ENCODE measurements at regions not wholly inside any gene's neighbourhood (a gene's known extent, or its start where the extent isn't known, plus 50 kb on each side); places are given as distances from the start of the nearest gene placed in this dataset.

GRCh38 chr2:210792000-210792399, 235.6 kb downstream of the CPS1 start:
- no peaks in the 10 kb centered on the region for H3K4me1 ChIP-seq
- no peak for TF ChIP-seq Cebpa-rat (IDR thresholded peaks at IDR 0.05)
- no peak overlapping the region for H3K4me3 ChIP-seq
- H3K27me3 ChIP-seq: no peaks in the 10 kb centered on the region
- no peaks in the 10 kb centered on the region for H3K9me3 ChIP-seq (replicated peaks in 1 of 11)
- H4K20me1 ChIP-seq: no peaks in the 10 kb centered on the region
- H3K4me2 ChIP-seq: no peak overlapping the region
- no peaks in the 10 kb centered on the region for H3K36me3 ChIP-seq
- H3K27ac ChIP-seq: no peak overlapping the region
- H3K9ac ChIP-seq: no peak overlapping the region

- no peak overlapping the region for H3K4me3 ChIP-seq
- no peak overlapping the region for H3K9ac ChIP-seq
- no peak overlapping the region for H3K27ac ChIP-seq
- H3K36me3 ChIP-seq: no peaks in the 10 kb centered on the region
- H3K9me3 ChIP-seq (replicated peaks in 1 of 11): no peaks in the 10 kb centered on the region
- TF ChIP-seq Cebpa-rat (IDR thresholded peaks at IDR 0.05): no peak
- H3K4me2 ChIP-seq: no peak overlapping the region
- H4K20me1 ChIP-seq: no peaks in the 10 kb centered on the region
- no peaks in the 10 kb centered on the region for H3K4me1 ChIP-seq
- no peaks in the 10 kb centered on the region for H3K27me3 ChIP-seq
Measured at GRCh38 chr2:210795506-210795905, 239.1 kb downstream of the CPS1 start.

GRCh38 chr2:210798180-210798579, 241.8 kb downstream of the CPS1 start:
- Histone ChIP-seq H3K4me2 (no peak overlapping the region), H3K27me3 (no peaks in the 10 kb centered on the region), H3K4me1 (no peaks in the 10 kb centered on the region), H3K36me3 (no peaks in the 10 kb centered on the region), H3K9me3 (replicated peaks in 1 of 11) (no peaks in the 10 kb centered on the region), H3K4me3 (no peak overlapping the region), H3K27ac (no peak overlapping the region), H3K9ac (no peak overlapping the region), H4K20me1 (no peaks in the 10 kb centered on the region)
- TF ChIP-seq Cebpa-rat (IDR thresholded peaks at IDR 0.05): no peak

- H3K4me1 ChIP-seq: no peaks in the 10 kb centered on the region
- H3K9ac ChIP-seq: no peak overlapping the region
- H3K27ac ChIP-seq: no peak overlapping the region
- no peaks in the 10 kb centered on the region for H4K20me1 ChIP-seq
- no peak overlapping the region for H3K4me3 ChIP-seq
- no peak overlapping the region for H3K4me2 ChIP-seq
- no peaks in the 10 kb centered on the region for H3K9me3 ChIP-seq (replicated peaks in 1 of 11)
- no peaks in the 10 kb centered on the region for H3K27me3 ChIP-seq
- TF ChIP-seq Cebpa-rat (IDR thresholded peaks at IDR 0.05): no peak
- H3K36me3 ChIP-seq: no peaks in the 10 kb centered on the region
Measured at GRCh38 chr2:210814251-210815025, 258.0 kb downstream of the CPS1 start.

GRCh38 chr2:210816769-210817168, 260.4 kb downstream of the CPS1 start:
- H3K36me3 ChIP-seq: no peaks in the 10 kb centered on the region
- H3K4me3 ChIP-seq: no peak overlapping the region
- no peaks in the 10 kb centered on the region for H3K27me3 ChIP-seq
- H3K4me1 ChIP-seq: no peaks in the 10 kb centered on the region
- no peaks in the 10 kb centered on the region for H3K9me3 ChIP-seq (replicated peaks in 1 of 11)
- H3K4me2 ChIP-seq: no peak overlapping the region
- no peak for TF ChIP-seq Cebpa-rat (IDR thresholded peaks at IDR 0.05)
- H4K20me1 ChIP-seq: no peaks in the 10 kb centered on the region
- H3K27ac ChIP-seq: no peak overlapping the region
- no peak overlapping the region for H3K9ac ChIP-seq

GRCh38 chr2:210818473-210818872, 262.1 kb downstream of the CPS1 start:
- no peak overlapping the region for H3K27ac ChIP-seq
- no peak for TF ChIP-seq Cebpa-rat (IDR thresholded peaks at IDR 0.05)
- no peaks in the 10 kb centered on the region for H3K27me3 ChIP-seq
- no peaks in the 10 kb centered on the region for H3K36me3 ChIP-seq
- H3K4me3 ChIP-seq: no peak overlapping the region
- no peak overlapping the region for H3K9ac ChIP-seq
- H3K4me1 ChIP-seq: no peaks in the 10 kb centered on the region
- no peaks in the 10 kb centered on the region for H4K20me1 ChIP-seq
- H3K4me2 ChIP-seq: no peak overlapping the region
- no peaks in the 10 kb centered on the region for H3K9me3 ChIP-seq (replicated peaks in 1 of 11)

- H3K36me3 ChIP-seq: no peaks in the 10 kb centered on the region
- no peaks in the 10 kb centered on the region for H4K20me1 ChIP-seq
- H3K9me3 ChIP-seq (replicated peaks in 1 of 11): no peaks in the 10 kb centered on the region
- no peaks in the 10 kb centered on the region for H3K4me1 ChIP-seq
- TF ChIP-seq Cebpa-rat (IDR thresholded peaks at IDR 0.05): no peak
- H3K4me3 ChIP-seq: no peak overlapping the region
- H3K4me2 ChIP-seq: no peak overlapping the region
- H3K27ac ChIP-seq: no peak overlapping the region
- H3K9ac ChIP-seq: no peak overlapping the region
- H3K27me3 ChIP-seq: no peaks in the 10 kb centered on the region
Measured at GRCh38 chr2:210833403-210833802, 277.0 kb downstream of the CPS1 start.

GRCh38 chr2:210839034-210839433, 282.6 kb downstream of the CPS1 start:
- no peaks in the 10 kb centered on the region for H4K20me1 ChIP-seq
- H3K27me3 ChIP-seq: no peaks in the 10 kb centered on the region
- no peak overlapping the region for H3K27ac ChIP-seq
- H3K4me2 ChIP-seq: no peak overlapping the region
- no peaks in the 10 kb centered on the region for H3K4me1 ChIP-seq
- no peak overlapping the region for H3K4me3 ChIP-seq
- H3K36me3 ChIP-seq: no peaks in the 10 kb centered on the region
- no peak for TF ChIP-seq Cebpa-rat (IDR thresholded peaks at IDR 0.05)
- H3K9ac ChIP-seq: no peak overlapping the region
- no peaks in the 10 kb centered on the region for H3K9me3 ChIP-seq (replicated peaks in 1 of 11)

GRCh38 chr2:210839450-210839849, 283.1 kb downstream of the CPS1 start:
- Histone ChIP-seq H3K4me3 (no peak overlapping the region), H3K27me3 (no peaks in the 10 kb centered on the region), H3K36me3 (no peaks in the 10 kb centered on the region), H3K4me1 (no peaks in the 10 kb centered on the region), H3K27ac (no peak overlapping the region), H3K9ac (no peak overlapping the region), H4K20me1 (no peaks in the 10 kb centered on the region), H3K4me2 (no peak overlapping the region), H3K9me3 (replicated peaks in 1 of 11) (no peaks in the 10 kb centered on the region)
- TF ChIP-seq Cebpa-rat (IDR thresholded peaks at IDR 0.05): no peak

GRCh38 chr2:210842896-210843295, 286.5 kb downstream of the CPS1 start:
- H3K27ac ChIP-seq: no peak overlapping the region
- no peak overlapping the region for H3K4me2 ChIP-seq
- no peak overlapping the region for H3K4me3 ChIP-seq
- no peaks in the 10 kb centered on the region for H3K4me1 ChIP-seq
- H4K20me1 ChIP-seq: no peaks in the 10 kb centered on the region
- H3K27me3 ChIP-seq: no peaks in the 10 kb centered on the region
- no peak overlapping the region for H3K9ac ChIP-seq
- no peaks in the 10 kb centered on the region for H3K36me3 ChIP-seq
- H3K9me3 ChIP-seq (replicated peaks in 1 of 11): no peaks in the 10 kb centered on the region
- TF ChIP-seq Cebpa-rat (IDR thresholded peaks at IDR 0.05): no peak

All from BLaER1 treated with 17β-estradiol and CSF1 and Interleukin-3, amounts not matched to agents 10 nM and 100 nM (cell line).